Mesothelial cell of epicardium (in vitro differentiated cells): ENCODE measurements at regions not wholly inside any gene's neighbourhood (a gene's known extent, or its start where the extent isn't known, plus 50 kb on each side); places are given as distances from the start of the nearest gene placed in this dataset.

ENCODE experiments used
- DNase-seq, 2 experiments: peaks; one replicate each; pipeline ENCODE4 v3.0.0; 2021; ENCODE audit warnings: low spot score in 2 of 2; ENCODE audit not compliant: unreplicated experiment in 2 of 2
- H3K27ac Mint-ChIP-seq: 2 replicates; pipeline ENCODE4 v1.8.0; 2021; ENCODE audit warnings: mixed read lengths
- H3K27me3 Mint-ChIP-seq: 2 replicates; pipeline ENCODE4 v1.8.0; 2021; ENCODE audit warnings: low read depth, mixed read lengths
- H3K36me3 Mint-ChIP-seq: 2 replicates; pipeline ENCODE4 v1.8.0; 2021; ENCODE audit warnings: mixed read lengths
- H3K4me1 Mint-ChIP-seq: 2 replicates; pipeline ENCODE4 v1.8.0; 2021; ENCODE audit warnings: mixed read lengths
- H3K4me3 Mint-ChIP-seq: 2 replicates; pipeline ENCODE4 v1.8.0; 2021; ENCODE audit warnings: mild to moderate bottlenecking, moderate library complexity, mixed read lengths
- H3K9me3 Mint-ChIP-seq: 2 replicates; pipeline ENCODE4 v1.8.0; 2021; ENCODE audit warnings: mixed read lengths
- TF ChIP-seq, protein P1 (sequence below): fragments of 200-600 bp; sonication (generic); IDR thresholded peaks from one replicate; pipeline ENCODE4 v1.5.0; 2021; ENCODE audit warnings: antibody characterized with exemption; ENCODE audit not compliant: unreplicated experiment

DNA sequence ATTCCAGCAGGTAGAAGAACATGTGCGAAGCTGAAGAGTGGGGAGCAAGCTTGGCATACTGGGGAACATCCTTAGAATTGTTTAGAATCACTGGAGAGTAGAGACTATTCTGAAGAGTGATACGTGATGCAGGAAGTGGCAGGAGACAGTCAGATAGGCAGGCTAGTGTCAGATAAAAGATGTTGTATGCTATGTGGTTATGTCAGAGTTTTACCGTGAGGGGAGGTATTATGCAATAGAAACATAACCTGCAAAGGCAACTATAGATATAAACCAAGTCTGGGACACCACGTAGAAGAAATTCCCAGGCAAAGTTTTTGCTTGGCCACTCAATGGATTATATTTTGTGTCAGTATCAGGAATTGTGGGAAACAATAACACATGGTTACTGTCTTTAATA is 62.0 kb upstream of the ZSWIM2 start:
- no peak overlapping the region for H3K4me3 Mint-ChIP-seq
- no peaks in the 10 kb centered on the region for H3K36me3 Mint-ChIP-seq
- TF ChIP-seq, protein P1, sequence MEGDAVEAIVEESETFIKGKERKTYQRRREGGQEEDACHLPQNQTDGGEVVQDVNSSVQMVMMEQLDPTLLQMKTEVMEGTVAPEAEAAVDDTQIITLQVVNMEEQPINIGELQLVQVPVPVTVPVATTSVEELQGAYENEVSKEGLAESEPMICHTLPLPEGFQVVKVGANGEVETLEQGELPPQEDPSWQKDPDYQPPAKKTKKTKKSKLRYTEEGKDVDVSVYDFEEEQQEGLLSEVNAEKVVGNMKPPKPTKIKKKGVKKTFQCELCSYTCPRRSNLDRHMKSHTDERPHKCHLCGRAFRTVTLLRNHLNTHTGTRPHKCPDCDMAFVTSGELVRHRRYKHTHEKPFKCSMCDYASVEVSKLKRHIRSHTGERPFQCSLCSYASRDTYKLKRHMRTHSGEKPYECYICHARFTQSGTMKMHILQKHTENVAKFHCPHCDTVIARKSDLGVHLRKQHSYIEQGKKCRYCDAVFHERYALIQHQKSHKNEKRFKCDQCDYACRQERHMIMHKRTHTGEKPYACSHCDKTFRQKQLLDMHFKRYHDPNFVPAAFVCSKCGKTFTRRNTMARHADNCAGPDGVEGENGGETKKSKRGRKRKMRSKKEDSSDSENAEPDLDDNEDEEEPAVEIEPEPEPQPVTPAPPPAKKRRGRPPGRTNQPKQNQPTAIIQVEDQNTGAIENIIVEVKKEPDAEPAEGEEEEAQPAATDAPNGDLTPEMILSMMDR, result no peak
- no peaks in the 10 kb centered on the region for H3K9me3 Mint-ChIP-seq
- H3K27me3 Mint-ChIP-seq, result peaks cover 5% of the 10 kb centered on the region
- peaks cover 6% of the 10 kb centered on the region for H3K4me1 Mint-ChIP-seq
- no peak overlapping the region for H3K27ac Mint-ChIP-seq
- no peak for DNase-seq

DNA sequence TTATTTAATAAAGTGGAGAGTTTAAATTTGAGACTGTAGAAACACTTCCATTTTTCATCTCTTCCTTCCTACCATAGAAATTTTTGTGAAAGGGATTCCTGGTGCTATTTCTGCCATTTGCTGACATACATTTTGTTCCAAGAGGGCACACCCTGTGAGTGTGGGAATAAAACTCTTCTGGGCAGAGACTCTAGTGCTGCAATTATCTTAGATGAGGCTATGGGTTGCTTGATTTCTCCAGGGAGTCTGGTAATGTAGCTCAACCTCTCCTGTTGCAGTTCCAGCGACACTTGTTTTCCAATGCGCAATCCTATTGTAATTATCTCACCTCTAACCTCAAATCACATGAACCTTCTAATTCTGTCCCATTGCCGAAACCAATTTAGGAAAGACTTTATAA is 60.1 kb upstream of the ZSWIM2 start:
- Mint-ChIP-seq H3K27ac (no peak overlapping the region), H3K9me3 (no peaks in the 10 kb centered on the region), H3K36me3 (no peaks in the 10 kb centered on the region)

DNA sequence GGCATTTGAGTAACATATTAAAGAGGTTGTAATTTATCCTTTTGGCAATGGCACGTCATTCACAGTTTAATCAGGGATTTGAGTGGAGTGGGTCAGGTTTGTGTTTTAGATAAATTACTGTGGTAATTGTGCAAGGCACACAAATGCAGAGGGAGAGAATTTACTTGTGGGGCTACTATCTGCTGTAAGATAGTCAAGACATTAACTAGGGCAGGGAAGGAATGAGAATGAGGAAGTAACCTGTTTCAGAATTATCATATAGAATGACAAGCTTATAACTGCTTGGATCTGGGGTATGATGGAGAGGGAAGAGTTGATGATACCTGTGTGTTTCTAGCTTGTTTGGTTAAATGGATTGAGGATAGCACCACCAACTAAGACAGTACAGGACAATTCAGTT is 58.9 kb upstream of the ZSWIM2 start:
- peaks cover 6% of the 10 kb centered on the region for H3K4me1 Mint-ChIP-seq

More for the DNA sequence above, 60.1 kb upstream of the ZSWIM2 start:
- TF ChIP-seq, protein P1, result no peak
- Mint-ChIP-seq H3K27me3 (peaks cover 7% of the 10 kb centered on the region), H3K4me3 (no peak overlapping the region), H3K4me1 (peaks cover 6% of the 10 kb centered on the region)
- DNase-seq, result no peak

GRCh38 chr2:186903216-186903615 is 54.2 kb upstream of the ZSWIM2 start:
- TF ChIP-seq, protein P1, result peak; percentile 46
- H3K27ac Mint-ChIP-seq, result no peak overlapping the region
- H3K9me3 Mint-ChIP-seq, result peaks cover 8% of the 10 kb centered on the region
- H3K4me1 Mint-ChIP-seq, result peaks cover 6% of the 10 kb centered on the region
- H3K27me3 Mint-ChIP-seq, result peaks cover 11% of the 10 kb centered on the region
- no peak for DNase-seq
- no peak overlapping the region for H3K4me3 Mint-ChIP-seq
- no peaks in the 10 kb centered on the region for H3K36me3 Mint-ChIP-seq

More for the DNA sequence above, 58.9 kb upstream of the ZSWIM2 start:
- Mint-ChIP-seq H3K27ac (no peak overlapping the region), H3K4me3 (no peak overlapping the region), H3K27me3 (peaks cover 7% of the 10 kb centered on the region), H3K9me3 (no peaks in the 10 kb centered on the region), H3K36me3 (no peaks in the 10 kb centered on the region)
- TF ChIP-seq, protein P1, result no peak
- DNase-seq, result no peak
